ENCODE measurements at regions not wholly inside any gene's neighbourhood (a gene's known extent, or its start where the extent isn't known, plus 50 kb on each side); places are given as distances from the start of the nearest gene placed in this dataset.
"Not testable (repeated sequence)": the region's sequence is repeated elsewhere in the genome, so short reads cannot be mapped to it uniquely, and the experiment has no call there.

DNA sequence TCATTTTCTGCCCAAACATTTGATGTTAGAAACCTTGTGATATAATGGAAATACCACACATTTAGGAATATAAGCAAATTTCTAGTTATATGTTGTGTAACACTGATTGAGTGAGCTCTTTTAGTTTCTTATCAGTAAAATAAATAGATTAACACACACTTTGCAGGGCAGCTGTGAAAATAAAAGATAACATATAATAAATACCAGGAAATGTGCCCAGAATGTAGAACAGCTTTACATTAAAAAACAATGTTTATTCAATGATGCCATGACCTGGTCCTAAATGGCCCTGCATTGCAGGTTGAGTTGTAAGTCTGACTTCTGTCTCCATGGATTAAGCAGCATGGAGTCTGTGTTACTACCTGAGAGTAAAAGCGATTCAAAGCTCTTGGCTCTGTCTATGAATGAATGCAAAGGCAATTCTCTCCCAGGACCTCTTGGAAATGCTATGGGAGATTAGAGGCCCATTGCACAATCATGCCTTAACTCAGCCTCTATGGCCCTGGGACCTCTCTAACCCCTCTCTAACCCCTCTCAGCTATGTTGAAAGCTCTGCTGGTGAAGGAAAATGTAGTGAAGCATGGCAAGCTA, 296.0 kb upstream of the ACTBL2 start:
- no peak for DNase-seq

DNA sequence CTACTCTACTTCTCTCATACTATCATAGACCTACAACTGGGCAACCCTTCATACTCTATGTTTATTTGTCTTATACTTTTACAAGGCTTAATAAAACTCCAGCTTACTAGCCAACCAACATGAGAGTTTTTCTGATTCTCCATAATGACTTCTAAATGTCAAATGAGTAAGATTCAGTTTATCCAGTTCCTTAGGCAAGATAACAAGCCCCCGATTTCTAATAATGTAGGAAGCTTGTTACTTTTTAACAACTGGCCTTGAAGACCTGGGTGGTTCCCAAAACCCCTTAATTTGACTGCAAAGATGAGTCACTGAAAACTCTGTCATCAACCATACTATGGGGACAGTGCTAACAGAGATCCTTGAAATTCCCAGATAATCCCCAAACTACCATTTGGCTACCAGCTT, 294.6 kb upstream of the ACTBL2 start:
- no peak for DNase-seq

DNA sequence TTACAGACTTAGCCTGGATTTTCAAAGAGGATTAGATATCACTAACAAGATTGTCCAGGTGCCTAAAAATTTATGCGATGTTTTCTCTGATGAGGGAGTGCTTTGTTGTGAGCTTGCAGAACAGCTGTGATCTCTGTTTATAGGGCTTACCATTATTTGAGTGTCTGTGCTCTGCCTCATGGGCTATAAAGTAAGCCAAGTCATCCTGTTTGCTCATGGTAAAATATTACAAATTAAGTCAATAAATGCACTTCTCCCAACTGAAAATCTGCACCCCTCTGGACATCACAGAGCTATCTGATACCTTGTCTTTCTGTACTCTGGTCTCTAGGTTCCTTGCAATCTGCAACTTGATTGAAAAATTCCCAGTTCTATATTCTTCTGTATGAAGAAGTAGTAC, 293.4 kb upstream of the ACTBL2 start:
- no peak for DNase-seq

DNA sequence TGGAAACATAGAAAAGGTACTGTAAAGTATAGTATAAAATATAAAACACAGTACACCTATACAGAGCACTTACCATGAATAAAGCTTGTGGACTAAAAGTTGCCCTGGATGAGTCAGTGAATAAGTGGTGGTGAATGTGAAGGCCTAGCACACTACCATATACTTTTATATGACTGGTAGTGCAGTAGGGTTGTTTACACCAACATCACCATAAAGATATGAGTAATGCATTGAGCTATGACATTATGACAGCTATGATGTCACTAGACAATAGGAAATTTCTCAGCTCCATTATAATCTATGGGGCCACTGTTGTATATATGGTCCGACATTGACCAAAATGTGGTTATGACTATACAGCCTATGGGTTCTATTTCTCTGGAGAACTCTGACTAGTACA, 291.8 kb upstream of the ACTBL2 start:
- peak in 1 of 5 experiments; percentile 23 for DNase-seq

DNA sequence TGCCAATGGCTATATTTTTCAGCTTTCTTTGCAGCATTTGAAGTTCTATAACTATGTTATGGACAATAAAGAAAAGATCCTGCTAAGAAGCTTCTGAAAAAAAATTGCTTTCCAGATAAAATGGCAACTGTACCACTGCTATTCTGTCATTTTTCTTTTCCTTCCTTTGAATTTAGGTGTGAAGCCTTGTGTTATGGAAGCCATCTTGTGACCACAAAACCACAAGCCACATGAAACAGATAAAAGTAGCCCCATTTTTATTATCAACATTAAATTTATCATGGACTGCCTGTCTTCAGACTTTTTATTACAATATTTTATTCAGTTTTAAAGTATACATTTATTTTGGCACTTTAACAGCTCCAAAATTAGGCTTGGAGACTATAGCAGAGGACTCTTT, 289.9 kb upstream of the ACTBL2 start:
- DNase-seq, result peak in 1 of 5 experiments; percentile 52

DNA sequence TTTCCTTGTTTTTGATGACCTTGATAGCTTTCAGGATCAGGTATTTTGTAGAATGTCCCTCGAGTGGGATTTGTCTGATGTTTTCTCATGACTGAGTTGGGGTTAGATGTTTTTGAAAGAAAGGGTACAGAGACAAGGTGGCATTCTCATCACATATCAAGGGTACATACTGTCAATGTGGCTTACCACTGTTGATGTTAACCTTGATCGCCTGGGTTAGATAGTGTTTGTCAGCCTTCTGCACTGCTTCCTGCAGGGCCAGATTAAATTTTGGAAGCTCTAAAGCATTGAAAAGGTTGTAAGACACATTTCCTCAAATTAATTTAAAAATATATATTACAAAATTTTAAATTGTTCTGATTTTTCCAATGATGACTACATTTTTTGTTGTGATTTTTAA, 287.4 kb upstream of the ACTBL2 start:
- peak in 1 of 5 experiments; percentile 82 for DNase-seq

DNA sequence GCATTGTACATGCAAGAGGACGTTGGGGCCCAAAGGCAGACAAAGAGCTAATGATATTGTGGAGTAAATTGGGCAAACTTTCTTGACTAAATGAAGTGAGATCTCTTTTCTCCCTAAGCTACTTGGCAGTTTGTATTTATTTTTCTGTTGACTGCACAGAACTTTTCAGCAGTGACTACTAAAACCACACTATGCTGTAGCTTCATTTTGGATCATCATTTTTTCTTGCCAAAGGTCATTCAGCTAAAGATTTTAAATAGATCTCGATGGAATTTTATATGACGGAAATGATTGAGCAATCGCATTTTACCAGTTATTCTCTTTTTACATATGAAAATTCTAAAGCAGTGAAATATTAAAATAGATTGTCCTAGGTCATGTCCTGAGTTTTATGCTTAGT, 286.1 kb upstream of the ACTBL2 start:
- no peak for DNase-seq

DNA sequence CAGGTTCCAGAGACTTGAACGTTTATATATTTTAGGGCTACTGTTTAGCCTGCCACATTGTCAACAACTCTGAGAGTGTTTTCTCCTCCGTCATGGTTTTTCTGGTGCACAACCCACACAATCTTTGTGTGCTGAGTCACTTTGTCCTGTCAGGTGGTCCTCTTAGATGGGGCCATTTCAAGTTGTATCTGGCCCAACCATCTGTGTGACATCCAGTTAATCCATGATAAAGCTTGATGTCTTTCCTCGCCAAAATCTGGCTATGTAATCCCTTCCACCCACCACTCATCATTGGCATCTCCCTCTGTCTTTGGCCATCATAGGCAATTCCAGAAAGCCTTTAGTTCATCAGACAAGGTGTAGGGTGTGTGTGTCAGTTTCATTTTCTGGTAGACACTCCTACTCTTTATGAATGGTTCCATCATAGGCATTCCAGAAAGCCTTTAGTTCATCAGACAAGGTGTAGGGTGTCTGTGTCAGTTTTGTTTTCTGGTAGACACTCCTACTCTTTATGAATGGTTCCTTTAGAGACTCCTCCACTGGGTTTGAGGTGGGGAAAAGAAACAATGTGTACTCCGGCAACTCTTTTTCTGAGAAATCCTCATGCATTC, 282.0 kb upstream of the ACTBL2 start:
- no peak for DNase-seq

DNA sequence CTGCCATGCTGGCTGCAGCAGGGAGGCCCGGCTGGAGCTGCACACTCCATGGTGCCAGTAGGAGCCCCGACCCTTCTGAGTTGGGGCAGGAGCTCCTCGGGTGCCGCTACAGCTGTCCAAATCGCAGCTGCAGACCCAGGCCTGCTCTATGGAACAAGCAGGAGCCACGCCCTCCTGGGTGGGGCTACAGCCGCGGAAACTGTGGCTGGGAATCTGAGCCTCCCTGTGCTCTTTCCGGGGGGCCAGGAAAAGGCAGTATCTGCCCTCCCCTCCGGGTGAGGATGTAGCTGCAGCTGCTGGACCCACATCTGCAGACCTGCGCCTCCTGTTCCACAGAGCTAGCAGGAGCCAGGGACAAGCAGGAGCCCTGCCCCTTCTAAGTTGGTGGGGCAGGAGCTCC, 278.9 kb upstream of the ACTBL2 start:
- DNase-seq, result no peak

DNA sequence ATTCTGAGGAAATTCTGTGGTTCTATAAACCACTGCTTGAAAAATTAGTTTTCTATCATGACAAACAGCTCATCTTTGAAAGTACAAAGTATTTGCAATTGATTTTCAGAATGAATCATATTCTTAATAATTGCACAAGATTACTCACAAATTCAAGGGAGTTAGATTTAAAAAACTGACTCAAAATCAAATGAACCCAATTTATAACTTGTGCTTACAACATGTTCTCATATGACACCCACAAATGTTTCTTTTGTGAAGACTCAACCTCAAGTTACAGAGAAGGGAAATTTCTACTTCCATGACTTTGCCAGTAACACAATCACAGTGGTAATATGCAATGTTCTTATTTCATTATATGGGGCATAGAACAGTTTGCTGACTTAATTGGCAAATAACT, 272.0 kb upstream of the ACTBL2 start:
- no peak for DNase-seq

DNA sequence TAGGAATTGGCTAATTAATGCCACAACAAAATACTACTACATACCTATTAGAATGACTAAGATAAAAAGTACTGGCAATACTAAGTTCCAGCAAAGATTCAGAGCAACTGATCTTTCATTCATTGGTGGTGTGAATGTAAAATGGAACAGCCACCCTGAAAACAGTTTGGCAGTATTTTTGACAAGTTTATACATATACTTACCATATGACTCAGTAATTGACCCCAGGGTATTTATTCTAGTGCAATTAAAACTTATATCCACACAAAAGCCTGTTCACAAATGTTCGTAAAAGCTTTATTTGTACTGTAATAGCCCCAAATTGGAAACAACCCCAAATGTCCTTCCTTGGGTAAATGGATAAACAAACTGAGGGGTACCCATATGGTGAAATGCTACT, 270.8 kb upstream of the ACTBL2 start:
- DNase-seq, result no peak

DNA sequence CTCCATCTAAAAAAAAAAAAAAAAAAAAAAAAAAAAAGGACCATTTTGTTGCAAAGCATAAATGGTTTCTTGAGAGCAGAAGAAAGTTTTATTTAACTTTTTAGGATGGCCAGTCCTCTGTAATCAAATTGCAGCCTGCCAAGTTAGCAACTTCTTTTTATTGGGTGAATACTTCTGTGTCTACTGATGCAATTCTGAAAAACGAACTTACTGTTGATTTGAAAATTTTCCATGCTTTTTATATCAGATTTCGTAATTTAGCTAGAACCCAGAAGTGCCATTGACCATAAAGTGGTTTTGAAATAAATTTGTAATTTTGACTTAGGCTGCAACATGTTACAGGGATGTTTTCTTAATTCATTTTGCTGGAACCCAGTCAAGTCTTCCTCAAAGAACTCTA, 269.1 kb upstream of the ACTBL2 start:
- no peak for DNase-seq

DNA sequence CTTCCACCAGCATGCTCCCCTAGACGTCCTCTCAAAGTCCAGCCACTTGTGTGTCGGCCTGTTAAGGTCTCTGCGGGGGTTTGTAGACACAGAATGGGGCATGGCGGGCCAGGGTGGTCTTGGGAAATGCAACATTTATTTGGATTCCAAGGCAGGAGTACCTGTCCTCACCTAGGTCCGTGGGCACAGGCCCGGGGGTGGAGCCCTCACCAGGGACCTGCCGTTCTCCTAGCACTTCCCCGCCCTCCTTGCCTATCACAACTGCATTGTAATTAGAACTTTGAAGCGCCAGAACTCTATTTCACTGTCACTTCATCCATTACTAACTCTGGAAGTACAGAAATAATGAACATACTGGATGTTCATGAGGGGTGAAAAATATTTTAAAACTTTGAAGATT, 268.3 kb upstream of the ACTBL2 start:
- no peak for DNase-seq

DNA sequence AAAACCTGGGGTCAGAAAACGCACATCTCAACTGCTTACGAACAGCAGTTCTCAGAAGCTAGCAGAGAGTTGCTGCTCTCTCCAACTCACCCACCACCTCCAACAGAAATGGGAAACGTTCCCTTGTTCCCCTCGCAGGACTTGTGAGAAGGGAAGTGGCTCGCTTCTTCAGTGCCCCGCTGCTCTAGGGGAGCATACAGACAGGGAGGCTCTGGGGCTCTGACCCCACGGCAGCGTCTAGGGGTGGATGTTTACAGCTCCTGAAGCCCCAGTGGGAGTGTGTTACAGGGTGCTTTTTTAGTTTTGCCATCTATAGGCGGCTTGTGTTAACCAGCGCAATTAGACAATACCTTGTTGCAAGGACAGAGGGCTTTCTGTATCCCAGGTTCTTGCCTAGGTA, 267.7 kb upstream of the ACTBL2 start:
- no peak for DNase-seq

DNA sequence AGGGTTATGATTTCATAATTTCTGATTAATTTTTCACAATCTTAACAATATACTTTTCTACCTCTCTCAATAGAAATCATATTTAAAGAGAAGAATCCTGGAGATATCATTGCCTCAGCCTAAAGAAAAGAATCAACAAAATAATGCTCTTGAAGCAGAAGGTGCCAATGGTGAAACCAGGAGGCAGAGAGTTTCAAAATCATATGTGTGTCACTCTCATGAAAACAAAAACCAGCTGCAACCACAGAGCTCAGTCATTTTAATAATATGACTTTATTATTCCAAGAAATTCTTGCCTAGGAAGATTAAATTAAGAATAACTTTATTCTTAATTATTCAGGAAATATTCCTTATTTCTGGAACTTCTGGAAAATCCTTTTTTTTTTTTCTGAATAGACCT, 266.8 kb upstream of the ACTBL2 start:
- no peak for DNase-seq

DNA sequence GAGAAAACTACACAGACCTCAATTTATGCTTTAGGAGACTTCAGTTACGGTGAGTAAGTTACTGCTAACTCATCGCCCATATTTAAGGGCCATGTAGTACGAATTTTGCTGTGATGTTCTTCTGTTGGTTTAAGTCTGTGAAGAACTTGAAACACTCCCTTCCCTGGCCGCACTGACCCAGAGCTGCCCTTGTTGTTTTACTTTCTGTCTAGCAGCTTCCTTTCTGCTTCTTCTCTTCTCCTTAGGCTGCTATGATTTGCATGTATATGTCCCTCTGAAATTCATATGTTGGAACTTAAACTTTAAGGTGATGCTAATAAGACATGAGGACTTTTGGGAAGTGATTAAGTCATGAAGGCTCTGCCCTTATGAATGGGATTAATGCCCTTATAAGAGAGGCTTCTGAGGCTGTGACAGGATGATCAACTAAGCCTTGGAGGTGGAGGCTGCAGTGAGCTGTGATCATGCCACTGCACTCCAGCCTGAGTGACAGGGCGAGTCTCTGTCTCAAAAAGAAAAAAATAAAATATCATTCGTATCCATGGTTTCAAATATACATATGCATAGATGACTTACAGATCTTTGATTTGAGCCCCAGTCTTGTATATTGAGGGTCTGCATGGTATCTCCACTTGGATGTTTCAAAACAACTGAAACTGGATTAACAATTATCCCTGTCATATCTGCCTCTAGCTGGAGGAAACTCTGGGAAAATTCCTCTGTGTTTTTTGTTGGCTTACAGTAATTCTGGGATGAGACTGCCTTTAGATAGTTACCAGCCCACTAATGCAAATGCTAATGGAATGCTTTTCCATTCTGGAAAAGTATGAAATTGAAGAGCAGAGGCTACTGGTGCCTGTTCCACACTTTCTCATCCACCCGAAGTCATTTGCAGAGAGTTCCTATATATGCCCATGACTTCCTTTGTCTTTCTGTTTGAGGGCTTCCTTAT, 263.4 kb upstream of the ACTBL2 start:
- DNase-seq, result no peak

DNA sequence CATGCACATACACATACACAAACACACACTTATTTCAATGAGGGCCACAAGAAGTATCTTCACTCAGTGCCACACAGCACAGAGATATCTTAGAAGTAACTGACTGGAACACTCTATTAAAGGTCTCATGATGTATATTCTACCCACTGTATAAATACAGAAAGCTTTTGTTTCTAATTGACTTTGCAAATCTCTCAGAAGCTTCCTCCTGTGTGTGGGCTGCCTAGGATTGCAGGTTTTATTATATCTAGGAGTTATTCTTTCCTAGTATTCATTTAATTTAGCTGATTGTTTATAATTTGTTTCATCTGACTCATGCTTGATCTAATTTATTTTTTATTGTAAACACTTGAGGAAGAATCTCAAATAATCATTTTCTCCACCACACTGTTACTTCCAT, 262.4 kb upstream of the ACTBL2 start:
- no peak for DNase-seq

DNA sequence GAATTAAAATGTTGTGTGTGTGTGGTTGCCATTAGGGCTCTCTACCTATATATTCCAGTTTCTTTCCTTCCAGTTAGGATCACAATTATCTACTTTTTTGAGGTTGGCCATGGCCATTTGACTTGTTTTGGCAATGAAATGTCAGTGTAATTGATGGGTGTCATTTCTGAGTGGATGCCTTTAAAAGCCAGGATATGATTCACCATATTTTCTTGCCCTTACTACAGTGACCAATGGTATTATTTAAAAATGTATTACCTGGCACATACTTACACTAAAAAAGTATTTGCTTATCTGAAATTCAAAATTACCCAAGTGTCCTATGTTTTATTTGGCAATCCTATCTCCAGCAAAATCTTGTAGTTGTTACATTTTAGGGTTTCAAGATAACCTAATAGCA, 258.7 kb upstream of the ACTBL2 start:
- DNase-seq, result no peak

DNA sequence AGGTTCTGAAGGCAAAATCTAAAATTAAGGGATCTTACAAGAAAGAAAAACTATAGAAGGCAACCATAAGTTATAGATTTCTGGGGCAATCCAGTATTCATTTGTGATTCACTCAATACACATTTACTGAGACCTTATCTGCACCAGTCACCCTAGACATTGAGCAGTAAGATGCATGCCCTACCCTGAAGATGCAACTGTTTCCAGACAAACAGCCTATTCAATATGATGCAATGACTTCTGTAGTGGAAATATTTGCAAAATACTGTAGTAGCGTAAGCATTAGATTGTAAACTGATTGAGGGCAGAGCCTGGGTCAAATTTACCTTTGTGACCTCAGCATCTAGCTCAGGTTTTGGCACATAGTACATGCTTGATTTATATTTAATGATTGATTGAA, 256.2 kb upstream of the ACTBL2 start:
- DNase-seq, result no peak

DNA sequence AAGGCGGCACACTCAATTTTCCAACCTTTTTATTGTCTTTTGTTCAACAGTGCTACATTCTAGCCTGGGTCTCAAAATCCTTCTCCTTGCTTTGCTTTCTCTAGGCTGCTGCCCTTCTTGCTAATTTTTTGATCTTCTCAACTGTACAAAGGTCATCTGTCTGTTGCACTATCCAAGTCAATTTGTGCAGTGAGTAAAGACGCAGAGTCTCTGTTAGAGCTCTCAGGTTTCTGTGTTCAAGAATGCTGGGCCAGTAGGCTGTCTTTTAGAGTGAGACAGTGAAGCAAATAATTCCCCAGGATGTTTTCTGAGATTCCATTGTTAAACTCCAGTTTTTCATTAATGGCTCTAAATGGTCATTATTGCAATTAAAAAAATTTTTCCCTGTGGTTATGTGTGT, 255.7 kb upstream of the ACTBL2 start:
- DNase-seq, result no peak

DNA sequence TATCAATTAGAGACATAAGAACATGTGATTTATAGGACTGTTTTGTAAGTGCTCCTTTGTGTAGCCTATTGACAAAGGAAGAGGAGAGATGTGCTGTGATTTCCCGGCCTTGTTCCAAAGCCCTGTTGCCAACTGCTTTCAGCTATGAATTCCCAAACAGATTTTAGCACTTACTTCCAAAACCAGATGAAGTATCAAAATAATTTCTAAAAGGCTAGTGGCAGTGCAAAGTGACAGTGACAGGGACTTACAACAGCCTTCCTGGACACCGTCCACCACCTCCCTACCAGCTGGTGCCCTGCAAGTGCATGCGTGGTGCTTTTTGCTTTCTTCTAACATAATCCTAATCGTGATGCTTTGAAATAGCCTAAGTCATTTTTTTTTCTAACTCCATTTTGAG, 254.1 kb upstream of the ACTBL2 start:
- no peak for DNase-seq

DNA sequence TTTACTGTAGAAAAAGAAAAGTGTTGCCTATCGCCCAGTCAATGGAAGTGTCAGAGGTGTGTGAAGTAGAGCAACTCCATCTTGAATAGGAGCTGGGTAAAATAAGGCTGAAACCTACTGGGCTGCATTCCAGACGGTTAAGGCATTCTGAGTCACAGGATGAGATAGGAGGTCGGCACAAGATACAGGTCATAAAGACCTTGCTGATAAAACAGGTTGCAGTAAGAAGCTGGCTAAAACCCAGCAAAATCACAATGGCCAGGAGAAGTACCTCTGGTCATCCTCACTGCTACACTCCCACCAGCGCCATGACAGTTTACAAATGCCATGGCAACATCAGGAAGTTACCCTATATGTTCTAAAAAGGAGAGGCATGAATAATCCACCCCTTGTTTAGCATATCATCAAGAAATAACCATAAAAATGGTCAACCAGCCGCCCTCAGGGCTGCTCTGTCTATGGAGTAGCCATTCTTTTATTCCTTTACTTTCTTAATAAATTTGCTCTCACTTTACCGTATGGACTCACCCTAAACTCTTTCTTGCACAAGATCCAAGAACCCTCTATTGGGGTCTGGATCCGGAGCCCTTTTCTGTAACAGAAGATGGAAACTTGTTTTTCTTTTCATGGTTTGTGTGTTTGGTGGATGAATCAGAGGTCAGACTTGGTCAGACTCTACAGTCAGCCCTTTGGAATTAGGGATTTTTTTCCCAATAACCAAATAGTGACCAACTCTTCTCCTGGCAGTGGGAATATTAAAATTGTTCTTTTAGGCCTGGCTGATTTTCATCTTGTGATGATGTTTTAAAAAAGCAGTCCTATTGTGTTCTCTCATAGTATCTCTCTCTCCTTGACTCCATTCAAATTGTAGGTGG, 252.9 kb upstream of the ACTBL2 start:
- DNase-seq, result not testable (repeated sequence)

DNA sequence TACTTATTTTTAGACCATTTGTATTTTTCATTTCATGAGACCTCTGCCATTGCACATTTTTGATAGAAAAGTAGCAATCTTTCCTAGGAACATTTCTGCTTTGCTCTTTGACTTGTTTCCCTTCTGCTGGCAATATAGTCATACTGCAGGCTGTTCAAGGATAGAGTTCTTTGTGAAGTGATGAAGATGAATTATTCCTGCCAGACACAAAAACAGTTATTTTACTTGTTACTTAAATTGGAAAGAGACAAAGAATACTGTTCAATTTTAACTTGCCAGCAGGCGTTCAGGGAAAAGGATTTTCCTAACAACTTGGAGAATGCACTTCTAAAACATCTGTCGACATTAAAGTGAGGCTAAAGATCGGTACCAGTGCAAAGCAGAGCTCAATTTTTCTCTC, 251.7 kb upstream of the ACTBL2 start:
- DNase-seq, result no peak
